ENCODE measurements at regions not wholly inside any gene's neighbourhood (a gene's known extent, or its start where the extent isn't known, plus 50 kb on each side); places are given as distances from the start of the nearest gene placed in this dataset.

DNA sequence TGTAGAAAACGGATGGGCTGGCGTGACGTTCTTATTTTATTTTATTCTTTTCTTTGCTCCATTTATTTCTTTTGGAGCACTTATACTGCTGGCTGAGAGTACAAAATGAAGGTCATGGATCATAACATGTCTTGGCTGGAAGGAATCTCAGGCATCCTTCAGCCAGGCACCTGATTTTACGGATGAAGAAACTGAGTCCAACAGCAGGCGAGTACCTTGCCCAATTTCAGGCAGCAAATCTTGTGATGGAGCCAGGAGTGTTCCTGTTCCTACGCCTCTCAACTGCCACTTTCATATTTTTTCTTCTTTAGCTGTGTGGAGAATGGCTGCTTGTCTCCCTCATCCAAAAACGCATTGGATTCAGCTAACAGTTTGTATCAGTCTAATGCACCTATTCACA is 332.1 kb upstream of the IGFBP7 start:
- Histone ChIP-seq H2BK5ac (ENCODE audit: low read depth, low read length, poor library complexity, severe bottlenecking) (no peak overlapping the region), H2BK12ac (ENCODE audit: low read length in 2 of 2) (no peak overlapping the region), H3K79me1 (replicated peaks; ENCODE audit: low read length, poor library complexity, severe bottlenecking) (no peaks in the 10 kb centered on the region), H3K36me3 (ENCODE audit: control insufficient read depth in 1 of 2, insufficient read depth in 2 of 2, low read depth in 1 of 2, low read length in 2 of 2) (no peaks in the 10 kb centered on the region), H3K23ac (ENCODE audit: low read length in 2 of 2) (no peak overlapping the region), H3K4me1 (ENCODE audit: control insufficient read depth, insufficient read depth, low read depth, low read length) (peaks cover 1% of the 10 kb centered on the region), H4K91ac (ENCODE audit: low read length) (no peak overlapping the region), H2BK120ac (ENCODE audit: low read depth, low read length) (no peak overlapping the region), H3K27me3 (ENCODE audit: control insufficient read depth in 1 of 2, insufficient read depth in 1 of 2, low read length in 2 of 2) (peaks cover 9 to 11% of the 10 kb centered on the region in 2 experiments), H3K4me2 (ENCODE audit: low read length, poor library complexity, severe bottlenecking) (no peak overlapping the region), H2AFZ (ENCODE audit: low read depth, low read length) (no peak overlapping the region), H3K4me3 (ENCODE audit: insufficient read depth in 1 of 2, low read depth in 1 of 2, low read length in 2 of 2) (no peak overlapping the region), H2AK5ac (ENCODE audit: low read length, severe bottlenecking) (no peak overlapping the region), H3K4ac (ENCODE audit: low read depth in 1 of 2, low read length in 2 of 2) (no peak overlapping the region), H3K9me3 (ENCODE audit: control insufficient read depth, low read length) (no peaks in the 10 kb centered on the region), H3K27ac (ENCODE audit: low read length, poor library complexity, severe bottlenecking) (no peak overlapping the region), H4K8ac (ENCODE audit: low read length) (no peak overlapping the region), H3K14ac (ENCODE audit: low read length in 2 of 2) (no peak overlapping the region), H2BK15ac (ENCODE audit: low read depth, poor library complexity, severe bottlenecking) (no peak overlapping the region), H3K18ac (ENCODE audit: low read depth in 1 of 2, low read length in 2 of 2) (no peak overlapping the region), H3K9ac (ENCODE audit: low read length) (no peak overlapping the region)
- WGBS: 78% methylated on average over 4 of the region's 7 CpGs
- no peak for DNase-seq

- Histone ChIP-seq H3K4me1 (ENCODE audit: control insufficient read depth, insufficient read depth, low read depth, low read length) (no peaks in the 10 kb centered on the region), H3K27me3 (ENCODE audit: control insufficient read depth in 1 of 2, insufficient read depth in 1 of 2, low read length in 2 of 2) (peaks cover 3 to 11% of the 10 kb centered on the region in 2 experiments), H2BK15ac (ENCODE audit: low read depth, poor library complexity, severe bottlenecking) (no peak overlapping the region), H4K8ac (ENCODE audit: low read length) (no peak overlapping the region), H3K9ac (ENCODE audit: low read length) (no peak overlapping the region), H2AK5ac (ENCODE audit: low read length, severe bottlenecking) (no peak overlapping the region), H4K91ac (ENCODE audit: low read length) (no peak overlapping the region), H3K79me1 (replicated peaks; ENCODE audit: low read length, poor library complexity, severe bottlenecking) (no peaks in the 10 kb centered on the region), H3K4me3 (ENCODE audit: insufficient read depth in 1 of 2, low read depth in 1 of 2, low read length in 2 of 2) (no peak overlapping the region), H3K9me3 (ENCODE audit: control insufficient read depth, low read length) (no peaks in the 10 kb centered on the region), H3K27ac (ENCODE audit: low read length, poor library complexity, severe bottlenecking) (no peak overlapping the region), H2BK12ac (ENCODE audit: low read length in 2 of 2) (no peak overlapping the region), H3K36me3 (ENCODE audit: control insufficient read depth in 1 of 2, insufficient read depth in 2 of 2, low read depth in 1 of 2, low read length in 2 of 2) (no peaks in the 10 kb centered on the region), H2AFZ (ENCODE audit: low read depth, low read length) (no peak overlapping the region), H3K23ac (ENCODE audit: low read length in 2 of 2) (no peak overlapping the region), H3K4ac (ENCODE audit: low read depth in 1 of 2, low read length in 2 of 2) (no peak overlapping the region), H3K18ac (ENCODE audit: low read depth in 1 of 2, low read length in 2 of 2) (no peak overlapping the region), H3K4me2 (ENCODE audit: low read length, poor library complexity, severe bottlenecking) (no peak overlapping the region), H2BK120ac (ENCODE audit: low read depth, low read length) (no peak overlapping the region), H3K14ac (ENCODE audit: low read length in 2 of 2) (no peak overlapping the region), H2BK5ac (ENCODE audit: low read depth, low read length, poor library complexity, severe bottlenecking) (no peak overlapping the region)
- DNase-seq: no peak
- 71% methylated on average over 8 of the region's 8 CpGs for WGBS
Observed at GRCh38 chr4:57437649-57438048, 327.5 kb upstream of the IGFBP7 start.

- H3K4me3 ChIP-seq (ENCODE audit: insufficient read depth in 1 of 2, low read depth in 1 of 2, low read length in 2 of 2): no peak overlapping the region
- no peak overlapping the region for H2BK12ac ChIP-seq (ENCODE audit: low read length in 2 of 2)
- H2AFZ ChIP-seq (ENCODE audit: low read depth, low read length): no peak overlapping the region
- no peak overlapping the region for H3K23ac ChIP-seq (ENCODE audit: low read length in 2 of 2)
- DNase-seq: no peak
- H3K9ac ChIP-seq (ENCODE audit: low read length): no peak overlapping the region
- H3K36me3 ChIP-seq (ENCODE audit: control insufficient read depth in 1 of 2, insufficient read depth in 2 of 2, low read depth in 1 of 2, low read length in 2 of 2): no peaks in the 10 kb centered on the region
- no peaks in the 10 kb centered on the region for H3K79me1 ChIP-seq (replicated peaks; ENCODE audit: low read length, poor library complexity, severe bottlenecking)
- H3K14ac ChIP-seq (ENCODE audit: low read length in 2 of 2): no peak overlapping the region
- no peak overlapping the region for H4K91ac ChIP-seq (ENCODE audit: low read length)
- H2BK120ac ChIP-seq (ENCODE audit: low read depth, low read length): no peak overlapping the region
- no peak overlapping the region for H3K18ac ChIP-seq (ENCODE audit: low read depth in 1 of 2, low read length in 2 of 2)
- H3K4me1 ChIP-seq (ENCODE audit: control insufficient read depth, insufficient read depth, low read depth, low read length): no peaks in the 10 kb centered on the region
- H4K8ac ChIP-seq (ENCODE audit: low read length): no peak overlapping the region
- H3K27me3 ChIP-seq (ENCODE audit: control insufficient read depth in 1 of 2, insufficient read depth in 1 of 2, low read length in 2 of 2): peaks cover 3 to 8% of the 10 kb centered on the region in 2 experiments
- H2BK5ac ChIP-seq (ENCODE audit: low read depth, low read length, poor library complexity, severe bottlenecking): no peak overlapping the region
- no peaks in the 10 kb centered on the region for H3K9me3 ChIP-seq (ENCODE audit: control insufficient read depth, low read length)
- H3K4me2 ChIP-seq (ENCODE audit: low read length, poor library complexity, severe bottlenecking): no peak overlapping the region
- no peak overlapping the region for H3K27ac ChIP-seq (ENCODE audit: low read length, poor library complexity, severe bottlenecking)
- no peak overlapping the region for H3K4ac ChIP-seq (ENCODE audit: low read depth in 1 of 2, low read length in 2 of 2)
- no peak overlapping the region for H2BK15ac ChIP-seq (ENCODE audit: low read depth, poor library complexity, severe bottlenecking)
- 74% methylated on average over 2 of the region's 3 CpGs for WGBS
- H2AK5ac ChIP-seq (ENCODE audit: low read length, severe bottlenecking): no peak overlapping the region
Observed at GRCh38 chr4:57435300-57435699, 325.1 kb upstream of the IGFBP7 start.

DNA sequence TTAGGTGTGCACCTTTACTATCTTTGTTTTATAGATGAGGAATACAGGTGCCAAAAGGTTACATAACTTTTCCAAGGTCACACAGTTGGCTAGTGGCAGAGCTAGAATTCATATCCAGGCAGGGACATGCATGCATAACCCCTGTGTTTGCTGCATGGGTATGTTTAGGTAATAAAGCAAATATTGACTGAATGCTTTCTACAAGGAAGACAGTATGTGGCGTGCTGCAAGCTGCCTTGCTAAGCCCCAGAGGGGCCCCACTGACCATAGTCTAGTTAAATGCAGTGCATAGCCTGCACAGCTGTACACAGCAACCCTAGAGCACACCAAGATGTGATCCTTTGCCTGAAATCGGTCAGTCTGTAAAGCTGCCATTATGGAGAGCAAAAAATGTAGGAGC is 320.5 kb upstream of the IGFBP7 start:
- Histone ChIP-seq H3K14ac (ENCODE audit: low read length in 2 of 2) (no peak overlapping the region), H2BK5ac (ENCODE audit: low read depth, low read length, poor library complexity, severe bottlenecking) (no peak overlapping the region), H3K4me1 (ENCODE audit: control insufficient read depth, insufficient read depth, low read depth, low read length) (no peaks in the 10 kb centered on the region), H2BK120ac (ENCODE audit: low read depth, low read length) (no peak overlapping the region), H2AK5ac (ENCODE audit: low read length, severe bottlenecking) (no peak overlapping the region), H3K27ac (ENCODE audit: low read length, poor library complexity, severe bottlenecking) (no peak overlapping the region), H2BK12ac (ENCODE audit: low read length in 2 of 2) (no peak overlapping the region), H4K91ac (ENCODE audit: low read length) (no peak overlapping the region), H3K9ac (ENCODE audit: low read length) (no peak overlapping the region), H3K4me2 (ENCODE audit: low read length, poor library complexity, severe bottlenecking) (no peak overlapping the region), H3K4ac (ENCODE audit: low read depth in 1 of 2, low read length in 2 of 2) (no peak overlapping the region), H4K8ac (ENCODE audit: low read length) (no peak overlapping the region), H2AFZ (ENCODE audit: low read depth, low read length) (no peak overlapping the region), H3K27me3 (ENCODE audit: control insufficient read depth in 1 of 2, insufficient read depth in 1 of 2, low read length in 2 of 2) (peaks cover 5 to 19% of the 10 kb centered on the region in 2 experiments), H3K4me3 (ENCODE audit: insufficient read depth in 1 of 2, low read depth in 1 of 2, low read length in 2 of 2) (no peak overlapping the region), H3K23ac (ENCODE audit: low read length in 2 of 2) (no peak overlapping the region), H2BK15ac (ENCODE audit: low read depth, poor library complexity, severe bottlenecking) (no peak overlapping the region), H3K9me3 (ENCODE audit: control insufficient read depth, low read length) (no peaks in the 10 kb centered on the region), H3K18ac (ENCODE audit: low read depth in 1 of 2, low read length in 2 of 2) (no peak overlapping the region), H3K36me3 (ENCODE audit: control insufficient read depth in 1 of 2, insufficient read depth in 2 of 2, low read depth in 1 of 2, low read length in 2 of 2) (no peaks in the 10 kb centered on the region), H3K79me1 (replicated peaks; ENCODE audit: low read length, poor library complexity, severe bottlenecking) (no peaks in the 10 kb centered on the region)
- WGBS: 63% methylated on average over 2 of the region's 2 CpGs
- no peak for DNase-seq

Measured in mesenchymal stem cell (in vitro differentiated cells and primary cell).